A549 (cell line): ENCODE measurements at regions not wholly inside any gene's neighbourhood (a gene's known extent, or its start where the extent isn't known, plus 50 kb on each side); places are given as distances from the start of the nearest gene placed in this dataset.
A peak's percentile ranks its signal among the peaks of the same experiment; 100 is the strongest.

Source experiments
- ATAC-seq, 2 experiments: fragments of 200-7000 bp in 1 of 2; fragments of >200 bp in 1 of 2; cut with Nextera tagmentation in 1 of 2; cut with Tn5 transposase in 1 of 2; 3 replicates each; pipeline versions ENCODE4 v1.8.0 to v1.9.1; 2018 to 2020; ENCODE audit warnings: mild to moderate bottlenecking in 1 of 2, moderate library complexity in 1 of 2
- CTCF ChIA-PET: fragments of 300-600 bp; sonication (Branson Sonifier 250); formaldehyde crosslinking; extraction: SDS; loops from one replicate; lab custom pipeline; 2021; ENCODE audit warnings: antibody characterized with exemption, inconsistent platforms; lab: Yijun Ruan, JAX
- POLR2A ChIA-PET: fragments of 350-600 bp; formaldehyde crosslinking; extraction: SDS; loops from one replicate; lab custom pipeline; 2021; ENCODE audit warnings: antibody characterized with exemption, inconsistent platforms; lab: Yijun Ruan, JAX
- DNase-seq, 2 experiments: peaks; one replicate each; pipeline versions ENCODE4 v3.0.0 to v3.0.0-alpha.2; 2011 to 2016; ENCODE audit warnings: low read depth in 1 of 2, low spot score in 1 of 2
- FAIRE-seq: peaks from 2 replicates; lab custom pipeline; 2011; peaks lifted over from hg19 to GRCh38; lab: Jason Lieb, UNC
- H3K27ac ChIP-seq, 2 experiments: fragments of >200 bp; sonication (Bioruptor Twin); formaldehyde crosslinking; 3 replicates each; pipeline ENCODE4 v1.5.1; 2016 to 2017
- H3K4me1 ChIP-seq: fragments of >200 bp; sonication (Bioruptor Twin); formaldehyde crosslinking; 3 replicates; pipeline ENCODE4 v1.6.1; 2016
- H3K4me2 ChIP-seq: fragments of >200 bp; sonication (Bioruptor Twin); formaldehyde crosslinking; 3 replicates; pipeline ENCODE4 v1.6.1; 2016
- H3K4me3 ChIP-seq: fragments of >200 bp; sonication (Bioruptor Twin); formaldehyde crosslinking; 3 replicates; pipeline ENCODE4 v1.5.1; 2016
- H3K9me3 ChIP-seq: fragments of >200 bp; sonication (Bioruptor Twin); formaldehyde crosslinking; 3 replicates; pipeline ENCODE4 v1.6.1; 2016
- ATOH8 ChIP-seq: fragments of 250-450 bp; sonication (Bioruptor Pico); IDR thresholded peaks from 2 replicates; pipeline ENCODE4 v1.5.0; 2020; ENCODE audit warnings: low read depth, mild to moderate bottlenecking, moderate library complexity
- CHD2 ChIP-seq: fragments of 150-350 bp; IDR thresholded peaks from 2 replicates; pipeline ENCODE4 v1.6.1; 2014; ENCODE audit warnings: low read length; ENCODE audit not compliant: partially characterized antibody
- EHF ChIP-seq: fragments of 250-450 bp; sonication (Bioruptor Pico); IDR thresholded peaks from 2 replicates; pipeline ENCODE4 v1.5.0; 2020; ENCODE audit warnings: mild to moderate bottlenecking
- FOSL2 ChIP-seq, 2 experiments: fragments of 450-650 bp in 1 of 2; fragments of >200 bp in 1 of 2; sonication (Bioruptor Twin) in 1 of 2; formaldehyde crosslinking; IDR thresholded peaks; 2 replicates each; pipeline versions ENCODE4 v1.5.0 to v1.6.1; 2016 to 2020; ENCODE audit warnings: mild to moderate bottlenecking in 1 of 2, moderate library complexity in 1 of 2
- FOXS1 ChIP-seq: fragments of 250-450 bp; sonication (Bioruptor Pico); IDR thresholded peaks from 2 replicates; pipeline ENCODE4 v1.5.0; 2020; ENCODE audit warnings: mild to moderate bottlenecking, moderate library complexity
- GATA3 ChIP-seq: IDR thresholded peaks from 2 replicates; pipeline ENCODE4 v1.6.1; 2012; ENCODE audit warnings: borderline replicate concordance
- HES2 ChIP-seq: fragments of >200 bp; sonication (Bioruptor Twin); formaldehyde crosslinking; IDR thresholded peaks from 2 replicates; pipeline ENCODE4 v1.6.1; 2016
- JUN ChIP-seq, 2 experiments: fragments of >200 bp; sonication (Bioruptor Twin); formaldehyde crosslinking; IDR thresholded peaks; 2 replicates in 1 of 2; 3 replicates in 1 of 2; pipeline ENCODE4 v1.6.1; 2016 to 2017
- JUNB ChIP-seq: fragments of >200 bp; sonication (Bioruptor Twin); formaldehyde crosslinking; IDR thresholded peaks from 2 replicates; pipeline ENCODE4 v1.6.1; 2016
- KDM1A ChIP-seq: fragments of 200-600 bp; sonication (generic); IDR thresholded peaks from 2 replicates; pipeline ENCODE4 v1.6.1; 2016; ENCODE audit warnings: low read depth, mild to moderate bottlenecking
- MAZ ChIP-seq: fragments of 150-350 bp; IDR thresholded peaks from 2 replicates; pipeline ENCODE4 v1.6.1; 2014; ENCODE audit warnings: antibody characterized with exemption, low read depth, low read length, borderline replicate concordance
- NR3C1 ChIP-seq: fragments of >200 bp; sonication (Bioruptor Twin); formaldehyde crosslinking; IDR thresholded peaks from 3 replicates; pipeline ENCODE4 v1.6.1; 2017
- POLR2A ChIP-seq: IDR thresholded peaks from 2 replicates; pipeline ENCODE4 v1.6.1; 2012; ENCODE audit warnings: mild to moderate bottlenecking, low read length
- RARB ChIP-seq: fragments of 250-450 bp; sonication (Bioruptor Pico); IDR thresholded peaks from 2 replicates; pipeline ENCODE4 v1.8.0; 2021; ENCODE audit warnings: mild to moderate bottlenecking, moderate library complexity
- RCOR1 ChIP-seq: fragments of 150-350 bp; IDR thresholded peaks from 2 replicates; pipeline ENCODE4 v1.6.1; 2014; ENCODE audit warnings: antibody characterized with exemption, low read length, low read depth
- RFX5 ChIP-seq: fragments of 450-650 bp; IDR thresholded peaks from 2 replicates; pipeline ENCODE4 v1.7.1; 2014; ENCODE audit warnings: antibody characterized with exemption, mild to moderate bottlenecking, moderate library complexity
- RNF2 ChIP-seq: fragments of 200-600 bp; sonication (generic); IDR thresholded peaks from 2 replicates; pipeline ENCODE4 v1.6.1; 2016; ENCODE audit warnings: low read depth, mild to moderate bottlenecking, antibody characterized with exemption, moderate library complexity, borderline replicate concordance
- SREBF2 ChIP-seq: fragments of 450-650 bp; IDR thresholded peaks from 2 replicates; pipeline ENCODE4 v1.6.1; 2014; ENCODE audit warnings: mild to moderate bottlenecking, moderate library complexity
- TFCP2L1 ChIP-seq: fragments of 250-450 bp; sonication (Bioruptor Pico); IDR thresholded peaks from 2 replicates; pipeline ENCODE4 v1.5.0; 2021; ENCODE audit warnings: mild to moderate bottlenecking
- TP53 ChIP-seq: fragments of 250-450 bp; sonication (Bioruptor Pico); IDR thresholded peaks from 2 replicates; pipeline ENCODE4 v1.5.0; 2021; ENCODE audit warnings: mild to moderate bottlenecking, moderate library complexity
- ZC3H11A ChIP-seq: fragments of 450-650 bp; IDR thresholded peaks from 2 replicates; pipeline ENCODE4 v1.6.1; 2014; ENCODE audit warnings: antibody characterized with exemption, mild to moderate bottlenecking
- ZFP36 ChIP-seq: fragments of 450-650 bp; IDR thresholded peaks from 2 replicates; pipeline ENCODE4 v1.6.1; 2014; ENCODE audit warnings: borderline replicate concordance; ENCODE audit not compliant: partially characterized antibody
- whole genome bisulfite sequencing: methylation state at CpG from one replicate; pipeline ENCODE4 v1.1.6; 2017; ENCODE audit errors: missing lambda C conversion rate; 5-methylcytosine and 5-hydroxymethylcytosine counted together
- TF ChIP-seq, protein P1 (sequence below): fragments of 450-650 bp; IDR thresholded peaks from 2 replicates; pipeline ENCODE4 v1.6.1; 2014; ENCODE audit warnings: antibody characterized with exemption
- TF ChIP-seq, protein P2 (sequence below): IDR thresholded peaks from 2 replicates; pipeline ENCODE4 v1.6.1; 2012; ENCODE audit warnings: low read depth, borderline replicate concordance
- TF ChIP-seq, protein P3 (sequence below): IDR thresholded peaks from 2 replicates; pipeline ENCODE4 v1.6.1; 2012

GRCh38 chr1:22364764-22365163 is 86.9 kb upstream of the ZBTB40 start:
- no peak overlapping the region for H3K4me3 ChIP-seq
- POLR2A ChIA-PET: no interaction called here
- H3K27ac ChIP-seq: no peak overlapping the region
- peak in 1 of 2 experiments; percentile 12 for DNase-seq
- H3K4me1 ChIP-seq: no peaks in the 10 kb centered on the region
- CTCF ChIA-PET: interaction anchor here (1.3 kb wide), 1 partner anchor 26 kb away, joined by 4 read pairs; no protein-coding TSS in a partner anchor
- no peak overlapping the region for H3K4me2 ChIP-seq
- no peaks in the 10 kb centered on the region for H3K9me3 ChIP-seq
- no peak for TF ChIP-seq RNF2
- TF ChIP-seq MAZ: no peak
- TF ChIP-seq SREBF2: no peak
- no peak for TF ChIP-seq HES2
- TF ChIP-seq ZFP36: no peak
- TF ChIP-seq TP53 (CRISPR knock-in tag): no peak
- TF ChIP-seq, protein P1, sequence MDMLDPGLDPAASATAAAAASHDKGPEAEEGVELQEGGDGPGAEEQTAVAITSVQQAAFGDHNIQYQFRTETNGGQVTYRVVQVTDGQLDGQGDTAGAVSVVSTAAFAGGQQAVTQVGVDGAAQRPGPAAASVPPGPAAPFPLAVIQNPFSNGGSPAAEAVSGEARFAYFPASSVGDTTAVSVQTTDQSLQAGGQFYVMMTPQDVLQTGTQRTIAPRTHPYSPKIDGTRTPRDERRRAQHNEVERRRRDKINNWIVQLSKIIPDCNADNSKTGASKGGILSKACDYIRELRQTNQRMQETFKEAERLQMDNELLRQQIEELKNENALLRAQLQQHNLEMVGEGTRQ: no peak
- TF ChIP-seq, protein P2, sequence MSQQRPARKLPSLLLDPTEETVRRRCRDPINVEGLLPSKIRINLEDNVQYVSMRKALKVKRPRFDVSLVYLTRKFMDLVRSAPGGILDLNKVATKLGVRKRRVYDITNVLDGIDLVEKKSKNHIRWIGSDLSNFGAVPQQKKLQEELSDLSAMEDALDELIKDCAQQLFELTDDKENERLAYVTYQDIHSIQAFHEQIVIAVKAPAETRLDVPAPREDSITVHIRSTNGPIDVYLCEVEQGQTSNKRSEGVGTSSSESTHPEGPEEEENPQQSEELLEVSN: no peak
- TF ChIP-seq RCOR1: no peak
- TF ChIP-seq RARB (CRISPR knock-in tag): no peak
- TF ChIP-seq NR3C1: no peak
- peak in 1 of 2 experiments; percentile 69; a peak in 3 of 6 replicates for ATAC-seq
- WGBS: 63% methylated on average over 5 of the region's 5 CpGs
- FAIRE-seq: no peak

DNA sequence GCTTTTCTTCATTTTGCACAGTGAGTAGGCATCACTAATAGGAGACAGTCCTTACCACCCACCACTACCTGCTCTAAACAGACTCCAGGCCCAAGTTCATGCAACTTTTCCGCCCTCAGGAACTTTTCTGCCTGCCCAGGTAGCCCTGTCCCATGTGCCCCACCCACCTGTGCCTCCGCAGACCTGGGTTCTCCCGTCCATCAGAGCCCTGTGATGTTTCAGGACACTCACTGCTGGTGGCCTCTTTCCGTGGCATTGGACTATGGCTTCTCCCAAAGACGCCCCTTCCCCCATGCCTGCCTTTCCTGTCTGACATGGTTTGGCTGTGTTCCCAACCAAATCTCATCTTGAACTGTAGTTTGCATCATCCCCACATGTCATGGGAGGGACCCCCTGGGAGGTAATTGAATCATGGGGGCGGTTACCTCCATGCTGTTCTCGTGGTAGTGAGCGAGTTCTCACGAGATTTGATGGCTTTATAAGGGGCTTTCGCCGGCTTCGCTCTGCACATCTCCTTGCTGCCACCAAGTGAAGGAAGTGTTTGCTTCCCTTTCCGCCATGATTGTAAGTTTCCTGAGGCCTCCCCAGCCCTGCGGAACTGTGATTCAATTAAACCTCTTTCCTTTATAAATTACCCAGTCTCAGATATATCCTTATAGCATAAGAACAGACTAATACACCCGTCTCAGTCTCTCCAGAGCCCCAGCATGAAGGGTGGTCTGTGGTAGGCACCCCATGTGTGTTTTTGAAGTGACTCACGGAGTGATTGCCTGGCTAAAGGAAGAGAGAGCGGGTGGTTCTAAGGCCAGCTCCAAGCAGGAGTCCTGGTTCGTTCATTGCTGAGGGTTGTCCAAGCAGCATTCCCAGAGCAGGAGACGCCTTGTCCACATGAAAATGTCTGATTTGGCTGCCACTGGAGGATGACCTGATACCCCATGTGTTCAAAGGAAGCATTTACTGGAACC is 86.0 kb upstream of the ZBTB40 start:
- CTCF ChIA-PET: no interaction called here
- TF ChIP-seq ZC3H11A (no peak), TFCP2L1 (CRISPR knock-in tag) (no peak), JUNB (no peak), ATOH8 (CRISPR knock-in tag) (no peak), RFX5 (no peak), FOSL2 (IDR thresholded peaks at IDR 0.05) (no peak), FOSL2 (CRISPR knock-in tag; IDR thresholded peaks at IDR 0.05) (no peak), POLR2A (no peak), KDM1A (no peak), EHF (CRISPR knock-in tag) (no peak), JUN (IDR thresholded peaks at IDR 0.05) (no peak), CHD2 (no peak), GATA3 (no peak), FOXS1 (CRISPR knock-in tag) (no peak)
- TF ChIP-seq, protein P2: no peak
- TF ChIP-seq, protein P3, sequence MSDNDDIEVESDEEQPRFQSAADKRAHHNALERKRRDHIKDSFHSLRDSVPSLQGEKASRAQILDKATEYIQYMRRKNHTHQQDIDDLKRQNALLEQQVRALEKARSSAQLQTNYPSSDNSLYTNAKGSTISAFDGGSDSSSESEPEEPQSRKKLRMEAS: no peak
- ATAC-seq (no peak), DNase-seq (no peak), FAIRE-seq (no peak)
- no peak overlapping the region for H3K4me2 ChIP-seq
- no peaks in the 10 kb centered on the region for H3K9me3 ChIP-seq
- WGBS: 65% methylated on average over 18 of the region's 19 CpGs
- no peak overlapping the region for H3K4me3 ChIP-seq
- no peaks in the 10 kb centered on the region for H3K4me1 ChIP-seq
- POLR2A ChIA-PET: no interaction called here
- no peak overlapping the region for H3K27ac ChIP-seq
